Panc1 (cell line): ENCODE measurements at regions not wholly inside any gene's neighbourhood (a gene's known extent, or its start where the extent isn't known, plus 50 kb on each side); places are given as distances from the start of the nearest gene placed in this dataset.

ENCODE experiments used
- ATAC-seq: fragments of 200-7000 bp; cut with Tn5 transposase; 2 replicates; pipeline ENCODE4 v1.9.1; 2020; ENCODE audit warnings: mild to moderate bottlenecking, moderate library complexity
- BruUV-seq: library from RNA; stranded (reverse); fragments of 400-500 nt; replicated peaks from 2 replicates; lab custom pipeline; 2021; lab: Mats Ljungman, UMichigan
- CTCF ChIA-PET: fragments of 300-600 bp; sonication (Branson Sonifier 250); formaldehyde crosslinking; loops from one replicate; lab custom pipeline; 2022; ENCODE audit warnings: antibody characterized with exemption; lab: Charles Lee
- POLR2A ChIA-PET: fragments of 300-600 bp; sonication (Branson Sonifier 250); formaldehyde crosslinking; loops from one replicate; lab custom pipeline; 2022; ENCODE audit warnings: antibody characterized with exemption; lab: Charles Lee
- DNase-seq: peaks from one replicate; pipeline ENCODE4 v3.0.0-alpha.2; 2010; ENCODE audit warnings: low read depth, low spot score
- H3K27ac ChIP-seq: 2 replicates; pipeline ENCODE4 v1.5.1; 2011; ENCODE audit warnings: mild to moderate bottlenecking, low read length, inconsistent platforms
- H3K27me3 ChIP-seq: fragments of 200-500 bp; sonication (Bioruptor generic); 2 replicates; pipeline ENCODE4 v1.6.0; 2014; ENCODE audit warnings: low read length, inconsistent platforms; ENCODE audit not compliant: control insufficient read depth, insufficient read depth
- H3K36me3 ChIP-seq: fragments of 200-500 bp; sonication (Bioruptor generic); 2 replicates; pipeline ENCODE4 v1.5.1; 2014; ENCODE audit warnings: inconsistent platforms, mild to moderate bottlenecking, low read length, moderate library complexity; ENCODE audit not compliant: control insufficient read depth, insufficient read depth
- H3K4me1 ChIP-seq: 2 replicates; pipeline ENCODE4 v1.5.1; 2011; ENCODE audit warnings: inconsistent platforms, mild to moderate bottlenecking, low read length, moderate library complexity; ENCODE audit not compliant: control insufficient read depth, insufficient read depth
- H3K4me3 ChIP-seq, 2 experiments: 2 replicates each; pipeline ENCODE4 v1.5.1; 2011 to 2012; ENCODE audit warnings: low read depth in 2 of 2, low read length in 2 of 2, mild to moderate bottlenecking in 2 of 2, inconsistent platforms in 1 of 2, moderate library complexity in 1 of 2
- H3K9me3 ChIP-seq: fragments of 200-500 bp; sonication (Bioruptor generic); 2 replicates; pipeline ENCODE4 v1.5.1; 2014; ENCODE audit warnings: low read depth, mild to moderate bottlenecking, inconsistent platforms, low read length, moderate library complexity; ENCODE audit not compliant: control insufficient read depth, insufficient read depth
- POLR2AphosphoS5 ChIP-seq: IDR thresholded peaks from 2 replicates; pipeline ENCODE4 v1.6.1; 2012; ENCODE audit warnings: mild to moderate bottlenecking, low read depth, low read length, moderate library complexity
- SIN3A ChIP-seq: IDR thresholded peaks from 2 replicates; pipeline ENCODE4 v1.6.1; 2012; ENCODE audit warnings: low read depth, mild to moderate bottlenecking, low read length, moderate library complexity, borderline replicate concordance; ENCODE audit not compliant: insufficient read depth
- TCF7L2 ChIP-seq: IDR thresholded peaks from 2 replicates; pipeline ENCODE4 v1.6.1; 2011; ENCODE audit warnings: mild to moderate bottlenecking, low read depth, low read length, inconsistent platforms
- in situ Hi-C: cut with HindIII; loops from 2 replicates; pipeline ENCODE4 v1.10.0; 2016; ENCODE audit warnings: low sequenced_read_pairs, low pct_unique_long_range_greater_than_20kb
- intact Hi-C: fragments of 100-400 bp; cut with micrococcal nuclease; formaldehyde crosslinking; loops from one replicate; pipeline ENCODE4 v1.10.0; 2022; ENCODE audit not compliant: unreplicated experiment
- TF ChIP-seq, protein P1 (sequence below), 2 experiments: IDR thresholded peaks; 2 replicates each; pipeline ENCODE4 v1.6.1; 2011 to 2012; ENCODE audit warnings: low read depth in 2 of 2, control low read depth in 1 of 2, low read length in 1 of 2, mild to moderate bottlenecking in 1 of 2, moderate library complexity in 1 of 2; ENCODE audit not compliant: insufficient read depth in 1 of 2
- TF ChIP-seq, protein P2 (sequence below): fragments of 450-650 bp; IDR thresholded peaks from 2 replicates; pipeline ENCODE4 v1.5.1; 2017; ENCODE audit warnings: mild to moderate bottlenecking

DNA sequence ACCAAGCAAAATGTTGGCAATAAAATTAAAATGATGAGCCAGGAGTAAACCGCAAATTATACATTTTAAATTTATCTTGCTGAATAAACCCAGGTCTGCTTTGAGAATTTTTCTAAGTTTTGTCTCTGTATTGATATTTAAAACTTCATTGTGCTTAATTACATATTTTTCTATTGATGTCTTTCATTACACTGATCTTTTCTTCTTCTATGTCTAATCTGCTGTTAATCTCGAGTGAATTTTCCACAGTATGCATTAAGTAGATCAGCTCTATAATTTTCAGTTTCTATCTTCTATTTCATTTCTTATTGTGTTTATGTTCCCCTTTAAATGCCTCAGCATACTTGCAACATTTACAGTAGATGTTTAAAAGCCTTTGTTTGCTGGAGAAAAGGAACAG lies 918.7 kb downstream of the FAT4 start:
- Histone ChIP-seq H3K4me3 (no peak overlapping the region), H3K27ac (no peak overlapping the region), H3K27me3 (no peaks in the 10 kb centered on the region), H3K9me3 (no peaks in the 10 kb centered on the region), H3K4me1 (no peaks in the 10 kb centered on the region), H3K36me3 (no peaks in the 10 kb centered on the region)
- TF ChIP-seq SIN3A (no peak), POLR2AphosphoS5 (no peak), TCF7L2 (no peak)
- TF ChIP-seq, protein P1, sequence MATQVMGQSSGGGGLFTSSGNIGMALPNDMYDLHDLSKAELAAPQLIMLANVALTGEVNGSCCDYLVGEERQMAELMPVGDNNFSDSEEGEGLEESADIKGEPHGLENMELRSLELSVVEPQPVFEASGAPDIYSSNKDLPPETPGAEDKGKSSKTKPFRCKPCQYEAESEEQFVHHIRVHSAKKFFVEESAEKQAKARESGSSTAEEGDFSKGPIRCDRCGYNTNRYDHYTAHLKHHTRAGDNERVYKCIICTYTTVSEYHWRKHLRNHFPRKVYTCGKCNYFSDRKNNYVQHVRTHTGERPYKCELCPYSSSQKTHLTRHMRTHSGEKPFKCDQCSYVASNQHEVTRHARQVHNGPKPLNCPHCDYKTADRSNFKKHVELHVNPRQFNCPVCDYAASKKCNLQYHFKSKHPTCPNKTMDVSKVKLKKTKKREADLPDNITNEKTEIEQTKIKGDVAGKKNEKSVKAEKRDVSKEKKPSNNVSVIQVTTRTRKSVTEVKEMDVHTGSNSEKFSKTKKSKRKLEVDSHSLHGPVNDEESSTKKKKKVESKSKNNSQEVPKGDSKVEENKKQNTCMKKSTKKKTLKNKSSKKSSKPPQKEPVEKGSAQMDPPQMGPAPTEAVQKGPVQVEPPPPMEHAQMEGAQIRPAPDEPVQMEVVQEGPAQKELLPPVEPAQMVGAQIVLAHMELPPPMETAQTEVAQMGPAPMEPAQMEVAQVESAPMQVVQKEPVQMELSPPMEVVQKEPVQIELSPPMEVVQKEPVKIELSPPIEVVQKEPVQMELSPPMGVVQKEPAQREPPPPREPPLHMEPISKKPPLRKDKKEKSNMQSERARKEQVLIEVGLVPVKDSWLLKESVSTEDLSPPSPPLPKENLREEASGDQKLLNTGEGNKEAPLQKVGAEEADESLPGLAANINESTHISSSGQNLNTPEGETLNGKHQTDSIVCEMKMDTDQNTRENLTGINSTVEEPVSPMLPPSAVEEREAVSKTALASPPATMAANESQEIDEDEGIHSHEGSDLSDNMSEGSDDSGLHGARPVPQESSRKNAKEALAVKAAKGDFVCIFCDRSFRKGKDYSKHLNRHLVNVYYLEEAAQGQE (IDR thresholded peaks at IDR 0.05; ENCODE audit: insufficient read depth in 1 of 2, low read depth in 2 of 2, low read length in 1 of 2), result no peak
- TF ChIP-seq, protein P2, sequence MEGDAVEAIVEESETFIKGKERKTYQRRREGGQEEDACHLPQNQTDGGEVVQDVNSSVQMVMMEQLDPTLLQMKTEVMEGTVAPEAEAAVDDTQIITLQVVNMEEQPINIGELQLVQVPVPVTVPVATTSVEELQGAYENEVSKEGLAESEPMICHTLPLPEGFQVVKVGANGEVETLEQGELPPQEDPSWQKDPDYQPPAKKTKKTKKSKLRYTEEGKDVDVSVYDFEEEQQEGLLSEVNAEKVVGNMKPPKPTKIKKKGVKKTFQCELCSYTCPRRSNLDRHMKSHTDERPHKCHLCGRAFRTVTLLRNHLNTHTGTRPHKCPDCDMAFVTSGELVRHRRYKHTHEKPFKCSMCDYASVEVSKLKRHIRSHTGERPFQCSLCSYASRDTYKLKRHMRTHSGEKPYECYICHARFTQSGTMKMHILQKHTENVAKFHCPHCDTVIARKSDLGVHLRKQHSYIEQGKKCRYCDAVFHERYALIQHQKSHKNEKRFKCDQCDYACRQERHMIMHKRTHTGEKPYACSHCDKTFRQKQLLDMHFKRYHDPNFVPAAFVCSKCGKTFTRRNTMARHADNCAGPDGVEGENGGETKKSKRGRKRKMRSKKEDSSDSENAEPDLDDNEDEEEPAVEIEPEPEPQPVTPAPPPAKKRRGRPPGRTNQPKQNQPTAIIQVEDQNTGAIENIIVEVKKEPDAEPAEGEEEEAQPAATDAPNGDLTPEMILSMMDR, result no peak
- DNase-seq, result no peak
- ChIA-PET CTCF (no interaction called here), POLR2A (no interaction called here)
- intact Hi-C loops, result no loop called here
- no TSS peak for BruUV-seq
- no peak for ATAC-seq
- in situ Hi-C loops, result no loop called here

DNA sequence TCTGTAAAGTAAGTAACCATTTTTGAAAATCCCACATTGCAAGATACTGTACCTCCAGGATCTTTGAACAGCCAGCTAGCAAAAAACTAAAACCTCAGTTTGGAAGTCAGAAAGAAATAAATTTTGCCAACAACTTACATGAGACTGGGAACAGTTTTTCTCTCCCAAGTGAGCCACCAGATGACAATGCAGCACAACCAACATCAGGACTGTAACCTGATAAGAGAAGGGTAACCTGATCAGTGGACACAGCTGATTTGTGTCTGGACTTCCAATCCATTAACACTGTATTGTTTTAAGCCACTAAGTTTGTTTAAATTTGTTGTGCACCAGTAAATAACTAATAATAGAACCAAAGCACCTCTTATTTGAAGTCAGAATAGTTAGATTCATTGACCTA lies 923.3 kb downstream of the FAT4 start:
- in situ Hi-C loops, result no loop called here
- H3K4me1 ChIP-seq, result no peaks in the 10 kb centered on the region
- H3K9me3 ChIP-seq, result no peaks in the 10 kb centered on the region
- intact Hi-C loops, result no loop called here
- no TSS peak for BruUV-seq
- H3K4me3 ChIP-seq, result no peak overlapping the region
- ChIA-PET CTCF (no interaction called here), POLR2A (no interaction called here)
- no peak for TF ChIP-seq SIN3A
- TF ChIP-seq, protein P1 (IDR thresholded peaks at IDR 0.05; ENCODE audit: insufficient read depth in 1 of 2, low read depth in 2 of 2, low read length in 1 of 2), result no peak
- TF ChIP-seq, protein P2, result no peak
- ATAC-seq (no peak), DNase-seq (no peak)
- H3K27ac ChIP-seq, result no peak overlapping the region
- H3K36me3 ChIP-seq, result no peaks in the 10 kb centered on the region
- no peaks in the 10 kb centered on the region for H3K27me3 ChIP-seq
